ENCODE measurements at regions not wholly inside any gene's neighbourhood (a gene's known extent, or its start where the extent isn't known, plus 50 kb on each side); places are given as distances from the start of the nearest gene placed in this dataset.

DNA sequence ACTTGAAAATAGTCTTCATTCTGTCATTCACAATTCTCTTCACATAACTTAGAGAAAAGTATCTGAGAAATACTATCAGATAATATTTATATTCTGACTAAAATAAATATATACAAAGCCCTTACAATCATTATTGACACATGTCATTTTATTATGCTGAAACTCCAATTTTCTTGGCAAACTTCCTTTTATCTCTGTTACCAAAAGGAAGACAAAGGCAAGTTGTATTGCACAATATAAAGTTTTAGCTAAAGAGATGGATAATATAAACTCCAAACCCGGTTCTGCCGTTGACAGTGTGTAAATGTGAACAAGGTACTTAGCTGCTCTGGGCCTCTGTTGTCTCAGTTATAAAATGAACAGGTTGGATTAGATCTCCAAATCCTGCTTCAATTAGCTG is 99.0 kb upstream of the MDFIC start:
- TF ChIP-seq, protein P1, sequence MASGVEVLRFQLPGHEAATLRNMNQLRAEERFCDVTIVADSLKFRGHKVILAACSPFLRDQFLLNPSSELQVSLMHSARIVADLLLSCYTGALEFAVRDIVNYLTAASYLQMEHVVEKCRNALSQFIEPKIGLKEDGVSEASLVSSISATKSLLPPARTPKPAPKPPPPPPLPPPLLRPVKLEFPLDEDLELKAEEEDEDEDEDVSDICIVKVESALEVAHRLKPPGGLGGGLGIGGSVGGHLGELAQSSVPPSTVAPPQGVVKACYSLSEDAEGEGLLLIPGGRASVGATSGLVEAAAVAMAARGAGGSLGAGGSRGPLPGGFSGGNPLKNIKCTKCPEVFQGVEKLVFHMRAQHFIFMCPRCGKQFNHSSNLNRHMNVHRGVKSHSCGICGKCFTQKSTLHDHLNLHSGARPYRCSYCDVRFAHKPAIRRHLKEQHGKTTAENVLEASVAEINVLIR (CRISPR knock-in tag; IDR thresholded peaks at IDR 0.05) = no peak
- TF ChIP-seq, protein P2, sequence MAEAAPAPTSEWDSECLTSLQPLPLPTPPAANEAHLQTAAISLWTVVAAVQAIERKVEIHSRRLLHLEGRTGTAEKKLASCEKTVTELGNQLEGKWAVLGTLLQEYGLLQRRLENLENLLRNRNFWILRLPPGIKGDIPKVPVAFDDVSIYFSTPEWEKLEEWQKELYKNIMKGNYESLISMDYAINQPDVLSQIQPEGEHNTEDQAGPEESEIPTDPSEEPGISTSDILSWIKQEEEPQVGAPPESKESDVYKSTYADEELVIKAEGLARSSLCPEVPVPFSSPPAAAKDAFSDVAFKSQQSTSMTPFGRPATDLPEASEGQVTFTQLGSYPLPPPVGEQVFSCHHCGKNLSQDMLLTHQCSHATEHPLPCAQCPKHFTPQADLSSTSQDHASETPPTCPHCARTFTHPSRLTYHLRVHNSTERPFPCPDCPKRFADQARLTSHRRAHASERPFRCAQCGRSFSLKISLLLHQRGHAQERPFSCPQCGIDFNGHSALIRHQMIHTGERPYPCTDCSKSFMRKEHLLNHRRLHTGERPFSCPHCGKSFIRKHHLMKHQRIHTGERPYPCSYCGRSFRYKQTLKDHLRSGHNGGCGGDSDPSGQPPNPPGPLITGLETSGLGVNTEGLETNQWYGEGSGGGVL (CRISPR knock-in tag; IDR thresholded peaks at IDR 0.05) = no peak
- TF ChIP-seq ZNF23 (CRISPR knock-in tag; IDR thresholded peaks at IDR 0.05) (no peak), U2AF2 (optimal IDR thresholded peaks at IDR 0.05; ENCODE audit: low read depth, low read length) (no peak)
